Activated CD8-positive, alpha-beta memory T cell treated with anti-CD3 and anti-CD28 coated beads for 48 hours (primary cell): ENCODE measurements at regions not wholly inside any gene's neighbourhood (a gene's known extent, or its start where the extent isn't known, plus 50 kb on each side); places are given as distances from the start of the nearest gene placed in this dataset.

Experiments
- DNase-seq, 3 experiments: peaks; one replicate each; pipeline ENCODE4 v3.0.0-alpha.2; 2020; ENCODE audit warnings: low read depth in 2 of 3, low spot score in 2 of 3

DNA sequence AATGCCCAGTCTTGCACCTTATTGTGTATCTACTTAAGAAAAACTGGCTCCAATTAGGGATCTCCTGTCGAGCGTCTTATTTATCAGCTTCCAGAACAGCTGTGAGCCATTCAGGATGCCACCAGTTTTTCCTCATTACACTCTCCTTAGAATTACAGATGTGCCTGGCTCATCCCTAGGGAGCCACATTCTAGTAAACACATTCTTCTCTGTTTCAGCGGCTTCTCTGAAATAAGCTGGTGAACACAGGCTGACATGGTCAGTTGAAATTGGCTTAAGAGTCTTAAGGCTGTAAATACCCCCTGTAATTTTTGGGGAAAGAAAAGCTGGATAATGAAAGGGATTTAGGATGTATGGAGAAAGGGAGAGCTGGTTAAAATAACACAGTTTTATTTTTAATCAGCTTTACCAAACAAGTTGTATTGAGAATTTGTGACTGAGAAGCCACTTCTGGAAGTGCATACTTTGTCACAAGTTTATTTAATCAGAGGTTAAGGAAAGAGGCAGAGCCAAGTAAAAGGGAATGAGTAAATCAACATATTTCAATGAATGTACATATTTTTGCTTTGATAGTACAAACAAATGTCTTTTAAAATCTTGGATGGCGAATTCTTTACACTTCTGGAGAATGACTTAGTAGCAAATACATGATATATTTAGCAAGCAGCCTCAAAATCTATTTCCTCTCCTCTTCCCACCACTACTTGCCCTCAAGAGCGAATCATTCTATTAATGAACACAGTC, 562.0 kb upstream of the GOT2 start:
- DNase-seq: no peak

GRCh38 chr16:59295474-59295873, 561.4 kb upstream of the GOT2 start:
- no peak for DNase-seq

DNA sequence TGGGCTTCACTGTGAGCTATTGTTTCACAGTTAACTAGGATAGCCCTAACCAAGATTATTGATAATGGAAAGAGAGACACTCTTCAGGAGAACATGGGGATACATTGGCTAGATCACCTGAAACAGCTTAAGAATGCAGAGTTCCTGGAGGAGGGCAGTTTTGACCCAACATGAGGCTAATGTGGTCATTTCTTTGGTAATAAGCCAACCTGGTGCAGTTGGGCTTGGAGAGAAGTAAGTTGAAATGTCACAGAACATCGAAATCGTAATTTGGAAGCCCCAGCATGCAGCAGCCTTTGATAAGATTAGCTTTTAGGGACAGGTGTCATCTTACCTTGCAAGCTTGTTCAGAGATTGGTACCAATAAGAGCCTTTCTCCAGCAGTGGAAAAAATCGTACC, 556.6 kb upstream of the GOT2 start:
- DNase-seq: no peak

- DNase-seq: no peak
Measured at GRCh38 chr16:59289151-59289550, 555.0 kb upstream of the GOT2 start.

GRCh38 chr16:59274141-59274540, 540.0 kb upstream of the GOT2 start:
- DNase-seq: no peak

DNA sequence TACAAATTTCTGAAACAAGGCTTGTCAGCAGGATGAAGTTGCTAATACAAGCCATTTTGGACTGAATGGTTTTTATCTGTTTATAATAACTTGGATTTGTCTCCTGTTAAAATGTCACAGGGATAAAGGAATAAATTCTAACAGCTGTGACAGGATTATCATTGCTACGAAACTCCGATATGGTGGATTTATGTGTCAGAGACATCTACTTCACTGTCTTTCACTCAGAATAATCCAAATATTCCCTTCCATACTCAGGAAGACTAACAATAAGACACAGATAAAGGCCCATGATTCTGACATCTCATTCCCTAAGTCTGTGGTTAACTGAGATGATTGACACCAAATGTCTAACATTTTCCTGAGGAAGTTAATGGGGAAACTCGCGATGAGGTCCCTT, 529.8 kb upstream of the GOT2 start:
- DNase-seq: no peak

- DNase-seq: no peak
Measured at GRCh38 chr16:59260892-59261291, 526.8 kb upstream of the GOT2 start.

DNA sequence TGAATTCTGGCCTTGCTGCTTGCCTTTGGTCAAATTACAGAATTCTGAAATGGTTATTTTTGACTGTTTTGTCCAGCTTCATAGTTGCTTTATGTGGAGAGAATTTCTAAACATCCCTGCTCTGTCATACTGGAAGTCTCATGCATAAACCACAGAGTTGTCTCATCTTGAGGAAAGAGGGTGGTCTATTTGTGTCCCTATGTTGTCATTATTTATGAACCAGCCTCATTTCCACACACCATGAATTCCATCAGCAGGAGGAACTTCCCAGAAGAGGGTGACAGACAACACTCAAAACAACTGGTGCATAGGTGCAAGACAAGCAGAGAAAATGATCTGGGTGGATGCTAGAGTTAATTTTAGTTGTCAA, 525.8 kb upstream of the GOT2 start:
- no peak for DNase-seq

GRCh38 chr16:59259074-59259949, 525.2 kb upstream of the GOT2 start:
- DNase-seq: no peak

GRCh38 chr16:59252317-59252716, 518.2 kb upstream of the GOT2 start:
- DNase-seq: no peak

- no peak for DNase-seq
Measured at GRCh38 chr16:59249011-59249410, 514.9 kb upstream of the GOT2 start.

GRCh38 chr16:59242556-59242955, 508.4 kb upstream of the GOT2 start:
- DNase-seq: no peak

GRCh38 chr16:59238246-59238645, 504.1 kb upstream of the GOT2 start:
- DNase-seq: no peak

- DNase-seq: no peak
Measured at GRCh38 chr16:59236804-59237458, 502.8 kb upstream of the GOT2 start.

DNA sequence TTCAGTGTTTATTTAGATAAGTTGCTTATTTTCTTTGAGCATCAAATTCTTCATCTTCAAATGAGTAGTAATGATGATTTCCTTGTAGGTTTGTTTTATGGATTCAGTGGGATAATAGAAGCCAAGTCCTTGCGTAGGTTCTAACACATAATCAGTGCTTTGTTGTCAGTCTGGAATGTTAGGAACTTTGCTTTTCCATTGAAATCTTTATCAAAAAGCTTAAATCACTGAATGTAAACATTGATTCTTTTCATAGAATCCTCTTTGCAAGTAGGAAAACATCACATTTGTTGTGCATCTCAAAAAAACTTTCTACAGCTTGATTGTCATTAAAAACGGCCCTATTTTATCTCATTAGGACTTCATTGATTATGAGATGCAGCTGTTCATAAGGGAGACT, 490.3 kb upstream of the GOT2 start:
- DNase-seq: no peak

DNA sequence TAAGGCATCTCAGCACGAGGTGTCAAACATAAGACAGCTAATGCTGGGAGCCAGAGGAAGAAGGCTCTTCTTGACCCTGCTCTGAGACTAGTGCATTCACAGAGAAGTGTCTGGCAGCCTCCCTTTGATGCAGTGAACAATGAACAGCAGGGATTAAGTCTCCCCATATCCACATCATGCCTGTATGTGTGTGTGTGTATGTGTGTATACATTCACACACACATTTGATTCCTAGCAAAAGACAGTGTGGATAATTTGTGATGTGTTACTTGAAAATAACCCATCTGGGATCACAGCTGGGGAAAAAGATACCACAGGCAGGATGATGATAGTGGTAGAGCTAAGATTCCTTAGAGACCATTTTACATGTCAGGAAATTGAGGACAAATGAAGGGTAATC, 485.9 kb upstream of the GOT2 start:
- DNase-seq: no peak

- DNase-seq: no peak
Measured at GRCh38 chr16:59216291-59216690, 482.2 kb upstream of the GOT2 start.

DNA sequence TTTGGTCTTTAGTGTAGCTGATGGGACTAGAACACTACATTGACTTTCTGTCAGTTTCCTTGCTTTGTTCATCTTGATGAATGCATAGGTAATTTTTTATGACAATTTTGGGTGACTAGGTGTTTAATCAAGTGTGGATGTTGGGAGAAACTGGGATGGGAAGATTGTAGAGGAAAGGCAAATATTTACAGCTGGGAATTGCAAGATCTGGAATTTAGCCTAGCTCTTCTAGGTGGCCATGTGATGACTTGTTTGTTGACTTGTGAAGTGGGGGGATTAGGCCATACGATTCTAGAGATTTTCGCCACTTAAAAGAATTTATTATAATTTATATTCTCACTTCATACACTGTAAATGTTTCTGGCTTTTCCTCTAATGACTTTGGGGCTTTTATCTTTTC, 480.3 kb upstream of the GOT2 start:
- DNase-seq: no peak

- DNase-seq: no peak
Measured at GRCh38 chr16:59213952-59214351, 479.8 kb upstream of the GOT2 start.

DNA sequence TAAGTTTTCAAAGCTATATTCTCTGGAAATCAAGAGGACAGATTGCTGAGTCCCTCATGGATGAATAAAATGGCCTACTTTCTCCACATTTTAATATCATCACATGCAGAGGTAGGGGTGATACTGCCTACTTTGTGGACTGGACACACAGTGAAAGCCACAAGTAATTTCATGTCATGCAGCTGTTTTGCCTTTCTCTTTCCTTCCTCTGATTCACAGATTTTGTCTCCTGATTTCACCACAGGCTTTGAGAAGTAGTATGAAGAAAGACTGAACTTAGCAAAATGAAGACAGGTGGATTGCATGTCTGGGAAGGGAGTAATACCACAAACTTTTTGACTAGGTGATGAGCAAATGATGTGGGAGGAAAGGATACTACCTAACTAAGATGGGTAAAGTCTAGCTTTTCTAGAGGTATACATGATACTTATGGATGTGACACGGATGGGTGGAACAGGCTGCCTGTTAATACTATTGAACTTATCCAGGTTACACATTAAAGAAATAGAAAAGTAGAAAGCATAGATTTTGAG, 478.4 kb upstream of the GOT2 start:
- DNase-seq: no peak

DNA sequence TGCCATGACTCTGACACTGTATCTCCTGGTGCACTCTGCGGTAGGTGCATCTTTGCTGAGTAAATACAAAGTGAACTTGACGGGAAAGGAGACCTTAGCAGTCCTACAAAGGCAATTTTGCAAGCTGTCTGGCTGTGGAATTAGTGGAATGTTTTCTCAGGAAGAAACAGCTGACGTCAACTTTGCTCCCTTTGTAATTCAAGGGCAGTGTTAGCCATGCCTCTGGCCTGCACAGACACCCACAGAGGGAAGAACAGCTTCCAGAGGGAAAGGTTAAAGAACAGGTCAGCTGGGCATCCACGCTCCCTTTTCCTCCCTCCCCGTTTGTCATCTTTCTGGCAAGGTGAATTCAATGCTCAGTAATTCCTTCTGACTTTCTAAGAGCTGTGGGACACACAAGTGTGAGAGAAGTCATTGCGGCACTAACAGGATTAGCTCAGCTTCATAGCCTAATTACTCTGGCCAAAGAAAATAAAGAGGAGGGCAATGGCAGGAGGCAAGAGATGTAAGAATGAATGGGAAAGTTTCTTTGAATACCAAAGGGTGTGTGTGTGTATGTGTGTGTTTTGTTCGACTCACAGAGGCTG, 476.9 kb upstream of the GOT2 start:
- DNase-seq: no peak
